Peyer's patch (tissue), 4 donors: ENCODE measurements at regions not wholly inside any gene's neighbourhood (a gene's known extent, or its start where the extent isn't known, plus 50 kb on each side); places are given as distances from the start of the nearest gene placed in this dataset.

Experiments
- DNase-seq, 3 donors: peaks; one replicate each; pipeline ENCODE4 v3.0.0-alpha.2; 2017 to 2019
- H3K27ac ChIP-seq, 4 donors: fragments of 200-600 bp; sonication (generic); one replicate each; pipeline ENCODE4 v1.5.1; 2016 to 2019
- H3K27me3 ChIP-seq, 2 donors: fragments of 200-600 bp; sonication (generic); one replicate each; pipeline ENCODE4 v1.5.1; 2019
- H3K36me3 ChIP-seq, 3 donors: fragments of 200-600 bp; sonication (generic); one replicate each; pipeline ENCODE4 v1.5.1; 2016 to 2019
- H3K4me1 ChIP-seq, 4 donors: fragments of 200-600 bp; sonication (generic); one replicate each; pipeline ENCODE4 v1.5.1; 2016 to 2019
- H3K4me3 ChIP-seq, 4 donors: fragments of 200-600 bp; sonication (generic); 1 replicate in 3 of 4; 2 replicates in 1 of 4; pipeline ENCODE4 v1.5.1; 2016 to 2019; ENCODE audit warnings: mild to moderate bottlenecking in 1 of 4
- H3K9me3 ChIP-seq, 4 donors: fragments of 200-600 bp; sonication (generic); one replicate each; pipeline ENCODE4 v1.5.1; 2016 to 2019; ENCODE audit warnings: mild to moderate bottlenecking in 1 of 4
- POLR2A ChIP-seq, 2 donors: fragments of 450-650 bp; IDR thresholded peaks; one replicate each; pipeline ENCODE4 v1.5.1; 2017; ENCODE audit warnings: antibody characterized with exemption in 2 of 2, mild to moderate bottlenecking in 2 of 2, moderate library complexity in 2 of 2
- TF ChIP-seq, protein P1 (sequence below), 6 experiments: fragments of 450-650 bp in 4 of 6; fragments of 200-600 bp in 2 of 6; sonication (generic) in 1 of 6; IDR thresholded peaks; one replicate each; pipeline ENCODE4 v1.5.1; 2017 to 2019; ENCODE audit warnings: antibody characterized with exemption in 6 of 6, mild to moderate bottlenecking in 3 of 6, moderate library complexity in 1 of 6

- Histone ChIP-seq H3K4me1 (no peaks in the 10 kb centered on the region), H3K27me3 (no peaks in the 10 kb centered on the region), H3K4me3 (no peak overlapping the region), H3K9me3 (no peaks in the 10 kb centered on the region), H3K36me3 (no peaks in the 10 kb centered on the region), H3K27ac (no peak overlapping the region)
- TF ChIP-seq, protein P1, sequence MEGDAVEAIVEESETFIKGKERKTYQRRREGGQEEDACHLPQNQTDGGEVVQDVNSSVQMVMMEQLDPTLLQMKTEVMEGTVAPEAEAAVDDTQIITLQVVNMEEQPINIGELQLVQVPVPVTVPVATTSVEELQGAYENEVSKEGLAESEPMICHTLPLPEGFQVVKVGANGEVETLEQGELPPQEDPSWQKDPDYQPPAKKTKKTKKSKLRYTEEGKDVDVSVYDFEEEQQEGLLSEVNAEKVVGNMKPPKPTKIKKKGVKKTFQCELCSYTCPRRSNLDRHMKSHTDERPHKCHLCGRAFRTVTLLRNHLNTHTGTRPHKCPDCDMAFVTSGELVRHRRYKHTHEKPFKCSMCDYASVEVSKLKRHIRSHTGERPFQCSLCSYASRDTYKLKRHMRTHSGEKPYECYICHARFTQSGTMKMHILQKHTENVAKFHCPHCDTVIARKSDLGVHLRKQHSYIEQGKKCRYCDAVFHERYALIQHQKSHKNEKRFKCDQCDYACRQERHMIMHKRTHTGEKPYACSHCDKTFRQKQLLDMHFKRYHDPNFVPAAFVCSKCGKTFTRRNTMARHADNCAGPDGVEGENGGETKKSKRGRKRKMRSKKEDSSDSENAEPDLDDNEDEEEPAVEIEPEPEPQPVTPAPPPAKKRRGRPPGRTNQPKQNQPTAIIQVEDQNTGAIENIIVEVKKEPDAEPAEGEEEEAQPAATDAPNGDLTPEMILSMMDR (IDR thresholded peaks at IDR 0.05), result no peak
- TF ChIP-seq POLR2A (IDR thresholded peaks at IDR 0.05), result no peak
- DNase-seq, result no peak
Observed at GRCh38 chrX:13917507-13917906, 100.6 kb upstream of the GPM6B start.

DNA sequence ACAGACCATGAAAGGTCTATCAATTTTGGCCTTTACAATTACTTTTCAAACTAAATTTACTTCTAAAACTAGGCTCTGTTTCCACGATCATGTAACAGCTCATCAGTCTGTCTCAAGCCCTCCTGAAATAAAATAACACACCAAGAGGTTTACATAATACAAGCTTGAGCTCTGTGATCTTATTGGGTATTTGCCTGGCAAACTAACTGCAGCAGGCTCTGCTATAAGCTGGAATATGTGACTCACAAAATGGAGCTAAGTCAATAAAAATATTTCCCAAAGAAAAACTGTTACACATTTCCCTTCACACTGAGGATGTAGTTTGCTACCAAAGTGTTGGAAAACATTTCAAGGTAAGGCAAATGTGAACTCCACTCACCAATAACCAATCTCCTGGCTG, 94.7 kb upstream of the GPM6B start:
- Histone ChIP-seq H3K4me1 (no peaks in the 10 kb centered on the region), H3K27ac (no peak overlapping the region), H3K36me3 (no peaks in the 10 kb centered on the region), H3K27me3 (no peaks in the 10 kb centered on the region), H3K4me3 (no peak overlapping the region), H3K9me3 (no peaks in the 10 kb centered on the region)
- DNase-seq, result no peak
- TF ChIP-seq, protein P1 (IDR thresholded peaks at IDR 0.05), result no peak
- TF ChIP-seq POLR2A (IDR thresholded peaks at IDR 0.05), result no peak

DNA sequence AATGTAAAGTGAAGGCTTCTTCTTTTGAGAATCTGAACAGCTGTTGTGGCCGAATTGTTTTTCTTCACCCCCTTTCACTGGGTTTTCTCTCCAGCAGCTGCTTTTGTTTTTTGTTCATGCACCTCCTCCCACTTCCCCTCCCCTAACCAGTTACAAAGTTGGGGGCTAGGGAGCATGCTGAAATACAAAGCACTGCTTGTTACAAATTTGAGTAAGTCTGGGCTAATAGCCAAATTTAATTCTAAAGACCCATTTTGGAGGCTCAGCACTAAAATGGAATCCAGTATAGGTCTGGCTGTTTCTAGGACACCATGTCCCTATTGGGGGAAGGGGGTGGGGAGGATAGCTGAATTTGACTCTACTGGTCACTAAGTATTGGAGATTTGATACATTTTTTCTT, 89.2 kb upstream of the GPM6B start:
- no peak for DNase-seq
- Histone ChIP-seq H3K4me3 (no peak overlapping the region), H3K4me1 (no peaks in the 10 kb centered on the region), H3K27me3 (no peaks in the 10 kb centered on the region), H3K36me3 (no peaks in the 10 kb centered on the region), H3K27ac (no peak overlapping the region), H3K9me3 (no peaks in the 10 kb centered on the region)
- TF ChIP-seq, protein P1 (IDR thresholded peaks at IDR 0.05), result no peak

DNA sequence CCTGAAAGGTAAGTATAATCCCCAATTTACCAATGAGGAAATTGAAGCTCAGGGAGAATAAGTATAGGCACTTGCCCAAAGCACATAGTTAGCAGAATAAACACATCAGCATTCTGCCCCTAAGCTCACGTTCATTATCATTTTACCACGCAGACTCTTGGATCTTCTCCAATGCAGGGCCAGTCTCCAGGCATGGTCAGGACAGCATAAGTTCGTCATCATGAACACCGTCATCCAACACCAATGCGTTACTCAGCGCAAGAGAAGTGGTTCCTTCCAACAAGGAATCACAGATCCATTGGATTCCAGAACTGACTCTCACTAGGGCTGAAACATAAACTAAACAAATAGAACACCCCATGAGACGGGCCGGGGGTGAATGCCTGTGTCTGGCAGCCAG, 86.5 kb upstream of the GPM6B start:
- Histone ChIP-seq H3K27me3 (no peaks in the 10 kb centered on the region), H3K9me3 (no peaks in the 10 kb centered on the region), H3K4me1 (no peaks in the 10 kb centered on the region), H3K36me3 (no peaks in the 10 kb centered on the region), H3K27ac (no peak overlapping the region), H3K4me3 (no peak overlapping the region)
- TF ChIP-seq, protein P1 (IDR thresholded peaks at IDR 0.05), result no peak
- no peak for TF ChIP-seq POLR2A (IDR thresholded peaks at IDR 0.05)
- no peak for DNase-seq

DNA sequence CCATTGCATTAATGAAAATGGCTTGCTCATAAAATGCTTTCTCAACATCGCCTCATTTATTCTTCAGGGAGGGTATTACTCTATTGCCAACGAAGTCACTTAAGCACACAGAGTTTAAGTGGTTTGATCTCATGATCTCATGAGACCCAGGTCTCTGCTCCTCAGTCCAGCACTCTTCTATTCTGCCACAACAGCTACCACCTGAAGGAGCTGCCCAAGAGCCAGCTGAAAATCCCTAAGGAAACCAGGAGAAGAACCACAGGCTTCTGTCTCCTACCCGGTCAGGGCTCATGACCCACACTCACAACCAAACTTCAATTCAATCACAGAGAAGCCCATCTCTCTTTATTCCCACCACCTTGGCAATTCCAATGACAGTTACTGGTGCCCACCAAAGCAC, 85.5 kb upstream of the GPM6B start:
- no peak overlapping the region for H3K4me3 ChIP-seq

DNA sequence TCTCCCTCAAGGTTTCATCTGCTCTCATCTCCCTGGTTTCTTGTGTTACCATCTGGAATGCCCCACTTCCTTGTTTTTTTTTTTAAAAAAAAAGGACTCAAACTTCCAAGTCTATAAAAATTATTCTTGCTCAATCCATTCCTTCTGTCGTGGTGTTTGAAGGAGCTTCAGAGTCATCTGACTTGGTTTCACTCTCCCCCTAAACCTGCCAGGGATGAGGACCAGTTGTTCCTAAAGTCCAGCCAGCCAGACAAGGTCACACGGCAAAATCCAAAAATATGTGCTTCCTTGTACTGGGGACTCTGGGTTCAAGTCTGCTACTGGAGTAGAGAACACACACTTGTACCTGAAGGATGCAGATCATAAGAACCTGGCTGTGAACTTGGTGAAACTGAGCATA, 84.5 kb upstream of the GPM6B start:
- TF ChIP-seq, protein P1 (IDR thresholded peaks at IDR 0.05), result no peak
- Histone ChIP-seq H3K4me3 (no peak overlapping the region), H3K4me1 (no peaks in the 10 kb centered on the region), H3K9me3 (no peaks in the 10 kb centered on the region), H3K36me3 (no peaks in the 10 kb centered on the region), H3K27ac (no peak overlapping the region), H3K27me3 (no peaks in the 10 kb centered on the region)
- DNase-seq, result no peak

More for the DNA sequence above, 85.5 kb upstream of the GPM6B start:
- no peaks in the 10 kb centered on the region for H3K4me1 ChIP-seq
- no peak for DNase-seq
- H3K27ac ChIP-seq, result no peak overlapping the region
- no peaks in the 10 kb centered on the region for H3K27me3 ChIP-seq
- no peaks in the 10 kb centered on the region for H3K36me3 ChIP-seq
- H3K9me3 ChIP-seq, result no peaks in the 10 kb centered on the region
- no peak for TF ChIP-seq POLR2A (IDR thresholded peaks at IDR 0.05)
- TF ChIP-seq, protein P1 (IDR thresholded peaks at IDR 0.05), result no peak
